ENCODE measurements at regions not wholly inside any gene's neighbourhood (a gene's known extent, or its start where the extent isn't known, plus 50 kb on each side); places are given as distances from the start of the nearest gene placed in this dataset.

- TF ChIP-seq EZH2 (optimal IDR thresholded peaks at IDR 0.05; ENCODE audit: low read depth, low read length): no peak
- TF ChIP-seq CTCF (IDR thresholded peaks at IDR 0.05; ENCODE audit: low read length): no peak
- no peak for TF ChIP-seq EZH2phosphoT487 (IDR thresholded peaks at IDR 0.05; ENCODE audit: low read length)
Measured at GRCh38 chr3:165658027-165658426, 179.2 kb downstream of the BCHE start.

All from MM.1S (cell line).